AG09309 (cell line): ENCODE measurements at regions not wholly inside any gene's neighbourhood (a gene's known extent, or its start where the extent isn't known, plus 50 kb on each side); places are given as distances from the start of the nearest gene placed in this dataset.
A peak's percentile ranks its signal among the peaks of the same experiment; 100 is the strongest.
"Not testable (repeated sequence)": the region's sequence is repeated elsewhere in the genome, so short reads cannot be mapped to it uniquely, and the experiment has no call there.

Experiments used
- DNase-seq: peaks from one replicate; pipeline ENCODE4 v3.0.0-alpha.2; 2010; ENCODE audit warnings: low read depth
- H3K4me3 ChIP-seq: 2 replicates; pipeline ENCODE4 v1.5.1; 2011; ENCODE audit warnings: mild to moderate bottlenecking, low read depth, low read length, moderate library complexity; ENCODE audit not compliant: control insufficient read depth
- TF ChIP-seq, protein P1 (sequence below): IDR thresholded peaks from 2 replicates; pipeline ENCODE4 v1.5.1; 2011; ENCODE audit warnings: mild to moderate bottlenecking, low read depth, low read length, inconsistent platforms; ENCODE audit not compliant: insufficient read depth, control insufficient read depth; ENCODE audit errors: missing control alignments

- H3K4me3 ChIP-seq, result no peak overlapping the region
- TF ChIP-seq, protein P1, sequence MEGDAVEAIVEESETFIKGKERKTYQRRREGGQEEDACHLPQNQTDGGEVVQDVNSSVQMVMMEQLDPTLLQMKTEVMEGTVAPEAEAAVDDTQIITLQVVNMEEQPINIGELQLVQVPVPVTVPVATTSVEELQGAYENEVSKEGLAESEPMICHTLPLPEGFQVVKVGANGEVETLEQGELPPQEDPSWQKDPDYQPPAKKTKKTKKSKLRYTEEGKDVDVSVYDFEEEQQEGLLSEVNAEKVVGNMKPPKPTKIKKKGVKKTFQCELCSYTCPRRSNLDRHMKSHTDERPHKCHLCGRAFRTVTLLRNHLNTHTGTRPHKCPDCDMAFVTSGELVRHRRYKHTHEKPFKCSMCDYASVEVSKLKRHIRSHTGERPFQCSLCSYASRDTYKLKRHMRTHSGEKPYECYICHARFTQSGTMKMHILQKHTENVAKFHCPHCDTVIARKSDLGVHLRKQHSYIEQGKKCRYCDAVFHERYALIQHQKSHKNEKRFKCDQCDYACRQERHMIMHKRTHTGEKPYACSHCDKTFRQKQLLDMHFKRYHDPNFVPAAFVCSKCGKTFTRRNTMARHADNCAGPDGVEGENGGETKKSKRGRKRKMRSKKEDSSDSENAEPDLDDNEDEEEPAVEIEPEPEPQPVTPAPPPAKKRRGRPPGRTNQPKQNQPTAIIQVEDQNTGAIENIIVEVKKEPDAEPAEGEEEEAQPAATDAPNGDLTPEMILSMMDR, result no peak
- DNase-seq, result no peak
Observed at GRCh38 chr1:244773513-244773912, 61.9 kb upstream of the COX20 start.

DNA sequence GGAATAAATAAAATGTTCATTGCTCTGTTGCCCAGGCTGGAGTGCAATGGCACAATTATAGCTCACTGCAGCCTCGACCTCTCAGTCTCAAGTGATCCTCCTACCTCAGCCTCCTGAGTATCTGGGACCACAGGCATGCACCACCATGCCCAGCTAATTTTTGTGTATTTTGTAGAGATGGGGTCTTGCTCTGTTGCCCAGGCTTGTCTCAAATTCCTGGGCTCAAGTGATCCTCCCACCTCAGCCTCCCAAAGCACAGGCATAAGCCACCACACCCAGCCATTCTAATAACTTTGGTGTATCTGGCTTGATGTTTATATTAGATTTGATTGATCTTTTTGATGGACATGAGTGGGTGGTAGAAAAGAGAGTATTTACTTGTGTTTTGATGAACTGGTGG lies 58.7 kb upstream of the COX20 start:
- not testable (repeated sequence) for H3K4me3 ChIP-seq, DNase-seq

GRCh38 chr1:244778344-244778743 lies 57.1 kb upstream of the COX20 start:
- TF ChIP-seq, protein P1, result no peak
- peak; percentile 38 for DNase-seq
- no peak overlapping the region for H3K4me3 ChIP-seq

- DNase-seq, result no peak
- TF ChIP-seq, protein P1, result no peak
- no peak overlapping the region for H3K4me3 ChIP-seq
Observed at GRCh38 chr1:244779410-244779809, 56.0 kb upstream of the COX20 start.

- no peak for DNase-seq
- H3K4me3 ChIP-seq, result no peak overlapping the region
- TF ChIP-seq, protein P1, result no peak
Observed at GRCh38 chr1:244780311-244780710, 55.1 kb upstream of the COX20 start.

DNA sequence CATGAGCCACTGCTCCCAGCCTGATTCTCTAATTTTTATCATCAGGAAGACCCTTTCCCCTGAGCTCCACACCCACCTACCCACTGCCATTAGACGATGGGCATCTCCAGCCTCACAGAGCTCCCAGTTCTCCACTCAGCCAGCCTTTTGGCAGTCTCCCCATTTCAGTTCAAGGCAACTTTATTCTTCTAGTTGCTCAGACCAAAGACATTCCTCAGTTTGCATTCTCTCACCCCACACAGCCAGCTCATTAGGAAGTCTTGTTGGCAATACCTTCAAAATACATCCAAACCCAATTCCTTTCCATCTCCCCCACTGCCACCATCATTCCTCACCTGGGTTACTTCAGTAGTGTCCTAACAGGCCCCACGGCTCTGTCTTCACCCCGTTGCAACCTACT lies 53.4 kb upstream of the COX20 start:
- TF ChIP-seq, protein P1, result no peak
- H3K4me3 ChIP-seq, result no peak overlapping the region
- no peak for DNase-seq

DNA sequence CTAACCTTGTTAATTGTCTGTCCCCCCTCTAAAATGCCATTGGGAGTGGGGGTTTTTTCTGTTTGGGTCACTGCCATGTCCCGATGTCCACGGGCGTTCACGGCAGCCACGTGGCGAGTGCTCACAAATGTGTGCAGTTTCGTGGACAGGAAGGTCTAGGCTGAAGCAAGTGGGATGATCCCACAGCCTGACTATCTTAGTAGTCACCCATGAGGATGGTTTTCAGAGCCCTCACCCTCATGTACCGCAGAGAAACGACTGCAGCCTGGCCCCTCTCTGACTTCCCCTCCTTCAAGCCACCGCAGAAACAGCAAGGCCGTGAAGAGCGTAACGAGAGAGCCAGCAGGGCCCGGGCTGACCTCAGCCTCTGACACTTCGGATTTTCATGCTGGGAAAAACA lies 52.3 kb upstream of the COX20 start:
- DNase-seq, result no peak
- TF ChIP-seq, protein P1, result no peak
- no peak overlapping the region for H3K4me3 ChIP-seq
